Calu3 (cell line): ENCODE measurements at regions not wholly inside any gene's neighbourhood (a gene's known extent, or its start where the extent isn't known, plus 50 kb on each side); places are given as distances from the start of the nearest gene placed in this dataset.
"Not testable (repeated sequence)": the region's sequence is repeated elsewhere in the genome, so short reads cannot be mapped to it uniquely, and the experiment has no call there.

Experiments
- BruUV-seq: library from RNA; stranded (reverse); fragments of 400-500 nt; replicated peaks from 2 replicates; lab custom pipeline; 2021; lab: Mats Ljungman, UMichigan
- CTCF ChIA-PET: fragments of 300-600 bp; sonication (Branson Sonifier 250); formaldehyde crosslinking; loops from one replicate; lab custom pipeline; 2022; ENCODE audit warnings: antibody characterized with exemption; lab: Charles Lee
- DNase-seq: peaks from one replicate; pipeline ENCODE4 v3.0.0; 2022
- H3K27ac Mint-ChIP-seq: one replicate; pipeline ENCODE4 v1.8.0; 2022; ENCODE audit warnings: mixed read lengths; ENCODE audit not compliant: unreplicated experiment
- H3K27me3 Mint-ChIP-seq: one replicate; pipeline ENCODE4 v1.8.0; 2022; ENCODE audit warnings: mixed read lengths; ENCODE audit not compliant: unreplicated experiment
- H3K36me3 Mint-ChIP-seq: one replicate; pipeline ENCODE4 v1.8.0; 2022; ENCODE audit warnings: mild to moderate bottlenecking, moderate library complexity, mixed read lengths; ENCODE audit not compliant: insufficient read depth, unreplicated experiment
- H3K4me1 Mint-ChIP-seq: one replicate; pipeline ENCODE4 v1.8.0; 2022; ENCODE audit warnings: mild to moderate bottlenecking, low read depth, mixed read lengths; ENCODE audit not compliant: unreplicated experiment
- H3K4me3 Mint-ChIP-seq: one replicate; pipeline ENCODE4 v1.8.0; 2022; ENCODE audit warnings: mild to moderate bottlenecking, low read depth, moderate library complexity, mixed read lengths; ENCODE audit not compliant: unreplicated experiment
- H3K9me3 Mint-ChIP-seq: one replicate; pipeline ENCODE4 v1.8.0; 2022; ENCODE audit warnings: low read depth, mixed read lengths; ENCODE audit not compliant: unreplicated experiment
- CTCF ChIP-seq: fragments of 200-600 bp; IDR thresholded peaks from one replicate; pipeline ENCODE4 v1.8.0; 2022; ENCODE audit warnings: antibody characterized with exemption; ENCODE audit not compliant: unreplicated experiment
- intact Hi-C: fragments of 100-400 bp; cut with micrococcal nuclease; formaldehyde crosslinking; loops from one replicate; pipeline ENCODE4 v1.10.0; 2022; ENCODE audit not compliant: unreplicated experiment

DNA sequence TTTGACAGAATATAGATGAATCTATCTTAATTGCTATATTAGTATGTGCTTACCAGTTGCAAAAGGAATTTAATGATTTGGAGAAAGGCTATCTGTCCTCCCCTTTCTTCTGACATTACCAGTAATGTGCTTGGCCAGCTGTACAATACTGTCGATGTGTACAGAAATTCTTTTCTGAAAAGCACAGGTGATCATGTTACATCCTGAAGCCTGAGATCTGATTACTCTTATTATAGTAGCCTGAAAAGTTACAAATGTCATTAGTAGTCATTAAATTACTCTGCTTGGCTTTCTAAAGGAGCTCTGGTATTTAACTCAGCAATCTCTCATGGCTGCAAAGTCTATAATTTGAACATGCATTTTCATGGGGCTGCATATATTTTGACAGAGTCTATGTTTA, 209.8 kb downstream of the PTPRC start:
- H3K9me3 Mint-ChIP-seq, result peaks cover 2% of the 10 kb centered on the region
- H3K27me3 Mint-ChIP-seq, result no peaks in the 10 kb centered on the region
- H3K27ac Mint-ChIP-seq, result no peak overlapping the region
- no TSS peak for BruUV-seq
- DNase-seq, result no peak
- no peaks in the 10 kb centered on the region for H3K4me1 Mint-ChIP-seq
- peaks cover 47% of the 10 kb centered on the region for H3K36me3 Mint-ChIP-seq
- no peak for TF ChIP-seq CTCF
- CTCF ChIA-PET, result interaction anchor here (1.4 kb wide), 1 partner anchor 15 kb away, joined by 4 read pairs; no protein-coding TSS in a partner anchor
- intact Hi-C loops, result no loop called here
- no peak overlapping the region for H3K4me3 Mint-ChIP-seq

DNA sequence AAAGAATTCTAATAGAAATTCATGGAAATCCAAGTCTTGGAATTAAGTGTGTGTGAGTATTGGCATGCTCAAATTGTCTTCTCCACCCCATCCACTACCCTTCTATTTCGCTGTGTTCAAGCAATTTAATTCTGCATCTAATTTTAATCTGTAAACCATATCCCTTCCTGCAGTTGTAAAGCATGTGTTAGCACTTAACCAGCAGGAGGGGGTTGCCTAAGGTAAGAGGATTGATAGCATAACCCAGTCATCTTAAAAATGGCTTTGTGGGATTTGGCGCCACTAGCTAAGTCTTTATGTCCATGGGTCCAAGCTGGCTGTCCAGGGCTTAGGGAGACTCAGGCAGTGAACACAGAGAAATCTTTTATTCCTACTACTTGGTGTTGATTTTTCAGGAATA, 210.3 kb downstream of the PTPRC start:
- peaks cover 49% of the 10 kb centered on the region for H3K36me3 Mint-ChIP-seq
- no peak for DNase-seq
- no peak overlapping the region for H3K27ac Mint-ChIP-seq
- CTCF ChIA-PET, result interaction anchor here (1.4 to 1.5 kb wide), 2 partner anchors 13 to 15 kb away, joined by 3 to 4 read pairs; no protein-coding TSS in a partner anchor
- no peaks in the 10 kb centered on the region for H3K27me3 Mint-ChIP-seq
- no TSS peak for BruUV-seq
- intact Hi-C loops, result no loop called here
- peaks cover 2% of the 10 kb centered on the region for H3K9me3 Mint-ChIP-seq
- H3K4me1 Mint-ChIP-seq, result no peaks in the 10 kb centered on the region
- TF ChIP-seq CTCF, result no peak
- H3K4me3 Mint-ChIP-seq, result no peak overlapping the region

DNA sequence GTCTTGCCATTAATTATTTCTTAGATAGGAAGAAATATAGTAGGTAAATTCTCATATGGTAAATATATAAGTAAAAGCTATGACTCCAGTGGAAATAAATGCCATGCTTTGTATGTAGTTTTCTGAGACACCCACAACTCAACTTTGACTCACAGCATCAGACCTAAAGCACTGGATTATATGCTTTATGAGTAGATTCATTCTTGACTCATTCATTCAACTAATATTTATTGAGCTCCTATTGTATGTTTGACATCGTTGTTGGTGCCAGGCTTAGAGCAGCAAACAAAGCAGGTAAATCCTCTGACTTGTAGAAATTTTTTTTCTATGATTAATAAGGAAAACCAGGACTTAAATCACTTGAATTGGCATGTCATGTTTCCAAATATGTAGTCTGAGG, 211.4 kb downstream of the PTPRC start:
- DNase-seq, result no peak
- H3K9me3 Mint-ChIP-seq, result peaks cover 2% of the 10 kb centered on the region
- no peak overlapping the region for H3K4me3 Mint-ChIP-seq
- no peak overlapping the region for H3K27ac Mint-ChIP-seq
- H3K36me3 Mint-ChIP-seq, result peaks cover 47% of the 10 kb centered on the region
- no peaks in the 10 kb centered on the region for H3K4me1 Mint-ChIP-seq
- no TSS peak for BruUV-seq
- CTCF ChIA-PET, result interaction anchor here (1.5 kb wide), 1 partner anchor 14 kb away, joined by 3 read pairs; no protein-coding TSS in a partner anchor
- TF ChIP-seq CTCF, result no peak
- H3K27me3 Mint-ChIP-seq, result no peaks in the 10 kb centered on the region
- intact Hi-C loops, result no loop called here

DNA sequence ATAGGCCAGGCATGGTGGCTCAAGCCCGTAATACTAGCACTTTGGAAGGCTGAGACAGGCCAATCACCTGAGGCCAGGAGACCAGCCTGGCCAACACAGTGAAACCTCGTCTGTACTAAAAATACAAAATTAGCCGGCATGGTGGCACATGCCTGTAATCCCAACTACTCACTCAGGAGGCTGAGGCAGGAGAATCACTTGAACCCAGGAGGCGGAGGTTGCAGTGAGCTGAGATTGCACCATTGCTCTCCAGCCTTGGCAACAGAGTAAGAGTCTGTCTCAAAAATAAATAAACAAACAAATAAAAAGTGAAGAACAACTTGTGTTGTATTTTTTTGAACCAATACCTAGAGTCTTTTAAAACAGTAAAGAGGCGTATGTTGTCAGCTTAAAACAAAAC, 212.1 kb downstream of the PTPRC start:
- H3K4me1 Mint-ChIP-seq, H3K9me3 Mint-ChIP-seq, BruUV-seq, intact Hi-C loops, CTCF ChIA-PET, H3K27me3 Mint-ChIP-seq, DNase-seq, H3K27ac Mint-ChIP-seq, H3K4me3 Mint-ChIP-seq: not testable (repeated sequence)
- H3K36me3 Mint-ChIP-seq, result peaks cover 40% of the 10 kb centered on the region

DNA sequence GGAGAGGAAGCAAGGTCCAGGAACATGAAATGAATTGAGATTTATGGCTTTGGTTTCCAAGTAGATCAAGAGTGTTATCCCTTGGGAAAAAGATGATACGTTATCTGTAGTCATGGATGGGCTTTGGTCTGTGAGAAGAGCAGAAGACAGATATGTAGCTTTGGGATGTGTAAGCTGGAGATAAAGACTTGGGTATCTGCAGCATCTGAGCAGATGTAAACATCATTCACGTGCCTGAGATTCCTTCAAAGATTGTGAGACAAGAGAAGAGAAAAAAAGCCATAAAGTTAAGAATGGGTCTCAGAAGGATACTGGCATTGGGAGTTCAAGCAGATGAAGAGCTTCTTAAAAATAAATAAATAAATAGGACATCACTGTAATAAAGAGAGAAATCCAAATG, 217.8 kb downstream of the PTPRC start:
- no peak for TF ChIP-seq CTCF
- CTCF ChIA-PET, result no interaction called here
- Mint-ChIP-seq H3K27ac (peak overlapping the region; percentile 4), H3K4me1 (no peaks in the 10 kb centered on the region), H3K9me3 (no peaks in the 10 kb centered on the region), H3K36me3 (peaks cover 26% of the 10 kb centered on the region), H3K27me3 (no peaks in the 10 kb centered on the region), H3K4me3 (no peak overlapping the region)
- intact Hi-C loops, result no loop called here
- no peak for DNase-seq
- no TSS peak for BruUV-seq
